GM12878 (cell line): ENCODE measurements at regions not wholly inside any gene's neighbourhood (a gene's known extent, or its start where the extent isn't known, plus 50 kb on each side); places are given as distances from the start of the nearest gene placed in this dataset.

Experiments
- ATAC-seq: fragments of 200-7000 bp; cut with Tn5 transposase; 3 replicates; pipeline ENCODE4 v1.9.1; 2020; ENCODE audit warnings: mild to moderate bottlenecking, moderate library complexity
- BruUV-seq: library from RNA; stranded (reverse); fragments of 400-500 nt; replicated peaks from 2 replicates; lab custom pipeline; 2021; lab: Mats Ljungman, UMichigan
- CTCF ChIA-PET: fragments of 300-600 bp; sonication (Branson Sonifier 250); formaldehyde crosslinking; extraction: SDS; loops from one replicate; lab custom pipeline; 2021; ENCODE audit warnings: inconsistent platforms; lab: Yijun Ruan, JAX
- POLR2A ChIA-PET: fragments of 350-600 bp; formaldehyde crosslinking; extraction: SDS; loops from one replicate; lab custom pipeline; 2021; ENCODE audit warnings: inconsistent platforms; lab: Charles Lee
- RAD21 ChIA-PET: fragments of 300-600 bp; sonication (Branson Sonifier 250); formaldehyde crosslinking; loops from one replicate; lab custom pipeline; 2023; ENCODE audit warnings: antibody characterized with exemption; ENCODE audit not compliant: unreplicated experiment; lab: Charles Lee
- SMC1A ChIA-PET: fragments of 300-600 bp; sonication (Branson Sonifier 250); formaldehyde crosslinking; loops from one replicate; lab custom pipeline; 2023; ENCODE audit not compliant: unreplicated experiment, uncharacterized antibody; lab: Charles Lee
- DNase-seq: peaks from one replicate; pipeline ENCODE4 v3.0.0-alpha.2; 2011; ENCODE audit warnings: low read depth, low spot score
- FAIRE-seq: peaks from 3 replicates; lab custom pipeline; 2011; peaks lifted over from hg19 to GRCh38; lab: Jason Lieb, UNC
- H2AFZ ChIP-seq: 2 replicates; pipeline ENCODE4 v1.6.0; 2011; ENCODE audit warnings: low read depth, low read length, control low read depth; ENCODE audit not compliant: control insufficient read depth
- H3K27ac ChIP-seq: 2 replicates; pipeline ENCODE4 v1.5.1; 2011; ENCODE audit warnings: control low read depth; ENCODE audit not compliant: control insufficient read depth, insufficient read depth
- H3K27me3 ChIP-seq, 2 experiments: replicated peaks in 1 of 2; 2 replicates each; pipeline versions ENCODE4 v1.6.0 to v1.6.1; 2011; ENCODE audit warnings: low read length in 1 of 2; ENCODE audit not compliant: control insufficient read depth in 2 of 2, insufficient read depth in 2 of 2
- H3K36me3 ChIP-seq, 2 experiments: 2 replicates each; pipeline ENCODE4 v1.5.1; 2011; ENCODE audit warnings: low read length in 1 of 2; ENCODE audit not compliant: control insufficient read depth in 2 of 2, insufficient read depth in 2 of 2
- H3K4me1 ChIP-seq: 2 replicates; pipeline ENCODE4 v1.6.1; 2011; ENCODE audit warnings: mild to moderate bottlenecking, low read length, moderate library complexity, mixed read lengths; ENCODE audit not compliant: control insufficient read depth, insufficient read depth
- H3K4me2 ChIP-seq: 2 replicates; pipeline ENCODE4 v1.6.0; 2011; ENCODE audit warnings: control low read depth; ENCODE audit not compliant: control insufficient read depth, insufficient read depth
- H3K4me3 ChIP-seq: fragments of 200-600 bp; sonication (generic); 2 replicates; pipeline ENCODE4 v1.5.1; 2016
- H3K79me2 ChIP-seq: 2 replicates; pipeline ENCODE4 v1.6.0; 2011; ENCODE audit warnings: low read length; ENCODE audit not compliant: control insufficient read depth, insufficient read depth
- H3K9ac ChIP-seq: 2 replicates; pipeline ENCODE4 v1.8.0; 2011; ENCODE audit warnings: low read length, control low read depth, mixed read lengths; ENCODE audit not compliant: control insufficient read depth, insufficient read depth
- H3K9me3 ChIP-seq: replicated peaks from 3 replicates; pipeline ENCODE4 v1.5.1; 2011; ENCODE audit warnings: mild to moderate bottlenecking, low read length; ENCODE audit not compliant: control insufficient read depth, insufficient read depth
- H4K20me1 ChIP-seq: 2 replicates; pipeline ENCODE4 v1.6.0; 2011; ENCODE audit not compliant: control insufficient read depth, insufficient read depth
- ATF2 ChIP-seq: IDR thresholded peaks from 2 replicates; pipeline ENCODE4 v1.6.1; 2012; ENCODE audit warnings: low read length, inconsistent platforms
- ATF7 ChIP-seq: fragments of 450-650 bp; IDR thresholded peaks from 2 replicates; pipeline ENCODE4 v1.6.1; 2016; ENCODE audit warnings: low read depth, mild to moderate bottlenecking
- BCL11A ChIP-seq: IDR thresholded peaks from 2 replicates; pipeline ENCODE4 v1.6.1; 2011; ENCODE audit warnings: low read depth, low read length
- CEBPB ChIP-seq, 2 experiments: fragments of 150-350 bp in 1 of 2; IDR thresholded peaks; 2 replicates each; pipeline ENCODE4 v1.6.1; 2012 to 2014; ENCODE audit warnings: low read depth in 2 of 2, low read length in 2 of 2, borderline replicate concordance in 1 of 2, inconsistent platforms in 1 of 2
- EED ChIP-seq: sonication (generic); IDR thresholded peaks from 2 replicates; pipeline ENCODE4 v1.6.1; 2016; ENCODE audit warnings: antibody characterized with exemption, low read depth
- FOXK2 ChIP-seq: fragments of 450-650 bp; IDR thresholded peaks from 2 replicates; pipeline ENCODE4 v1.6.1; 2017; ENCODE audit warnings: mild to moderate bottlenecking, moderate library complexity
- KDM1A ChIP-seq: fragments of 200-600 bp; sonication (generic); IDR thresholded peaks from 2 replicates; pipeline ENCODE4 v1.6.1; 2016; ENCODE audit warnings: borderline replicate concordance
- KLF5 ChIP-seq: fragments of 450-650 bp; IDR thresholded peaks from 2 replicates; pipeline ENCODE4 v1.6.1; 2014; ENCODE audit warnings: mild to moderate bottlenecking; ENCODE audit not compliant: partially characterized antibody
- MTA3 ChIP-seq: IDR thresholded peaks from 2 replicates; pipeline ENCODE4 v1.6.1; 2012; ENCODE audit warnings: low read length, inconsistent platforms, borderline replicate concordance
- MXI1 ChIP-seq: fragments of 150-350 bp; IDR thresholded peaks from 2 replicates; pipeline ENCODE4 v1.6.1; 2011; ENCODE audit warnings: low read depth, mild to moderate bottlenecking, inconsistent platforms, low read length, improper control_type of control experiment
- POLR2A ChIP-seq: IDR thresholded peaks from 2 replicates; pipeline ENCODE4 v1.6.1; 2011; ENCODE audit warnings: low read depth, mild to moderate bottlenecking, low read length
- POLR2AphosphoS2 ChIP-seq: IDR thresholded peaks from 2 replicates; pipeline ENCODE4 v1.6.1; 2011; ENCODE audit warnings: low read depth, mild to moderate bottlenecking, low read length, improper control_type of control experiment, moderate library complexity
- RB1 ChIP-seq: fragments of 450-650 bp; formaldehyde crosslinking; IDR thresholded peaks from 2 replicates; pipeline ENCODE4 v1.6.1; 2017; ENCODE audit warnings: mild to moderate bottlenecking, borderline replicate concordance
- RCOR1 ChIP-seq: conservative IDR thresholded peaks from 2 replicates; pipeline ENCODE4 v1.6.1; 2012; ENCODE audit warnings: low read depth, low read length, improper control_type of control experiment
- RELA ChIP-seq: fragments of 450-650 bp; IDR thresholded peaks from 2 replicates; pipeline ENCODE4 v1.8.0; 2014; ENCODE audit warnings: borderline replicate concordance; ENCODE audit not compliant: partially characterized antibody
- REST ChIP-seq: IDR thresholded peaks from 2 replicates; pipeline ENCODE4 v1.6.1; 2012; ENCODE audit warnings: mild to moderate bottlenecking, low read depth, low read length
- TARDBP ChIP-seq: IDR thresholded peaks from 2 replicates; pipeline ENCODE4 v1.6.1; 2016; ENCODE audit warnings: borderline replicate concordance
- TCF3 ChIP-seq: IDR thresholded peaks from 2 replicates; pipeline ENCODE4 v1.6.1; 2012; ENCODE audit warnings: low read depth, mild to moderate bottlenecking, low read length, borderline replicate concordance; ENCODE audit not compliant: insufficient read depth
- WRNIP1 ChIP-seq: IDR thresholded peaks from 2 replicates; pipeline ENCODE4 v1.6.1; 2011; ENCODE audit warnings: low read depth, low read length, improper control_type of control experiment, borderline replicate concordance
- ZBTB11 ChIP-seq: fragments of 450-650 bp; formaldehyde crosslinking; IDR thresholded peaks from 2 replicates; pipeline ENCODE4 v1.5.0; 2022; ENCODE audit warnings: mild to moderate bottlenecking, missing genetic modification characterization
- WGBS: methylation state at CpG from one replicate; pipeline ENCODE4 v1.1.6; 2016; ENCODE audit warnings: low lambda C conversion rate; ENCODE audit not compliant: insufficient replicate concordance, insufficient coverage; ENCODE audit errors: missing lambda C conversion rate; 5-methylcytosine and 5-hydroxymethylcytosine counted together
- in situ Hi-C: fragments of 300-500 bp; cut with MboI; formaldehyde crosslinking; loops from 9 replicates; pipeline ENCODE4 v1.14.3; 2018; ENCODE audit warnings: mixed read lengths
- intact Hi-C: fragments of 100-400 bp; cut with micrococcal nuclease; formaldehyde crosslinking; loops from one replicate; pipeline ENCODE4 v1.14.2; 2022; ENCODE audit not compliant: unreplicated experiment

DNA sequence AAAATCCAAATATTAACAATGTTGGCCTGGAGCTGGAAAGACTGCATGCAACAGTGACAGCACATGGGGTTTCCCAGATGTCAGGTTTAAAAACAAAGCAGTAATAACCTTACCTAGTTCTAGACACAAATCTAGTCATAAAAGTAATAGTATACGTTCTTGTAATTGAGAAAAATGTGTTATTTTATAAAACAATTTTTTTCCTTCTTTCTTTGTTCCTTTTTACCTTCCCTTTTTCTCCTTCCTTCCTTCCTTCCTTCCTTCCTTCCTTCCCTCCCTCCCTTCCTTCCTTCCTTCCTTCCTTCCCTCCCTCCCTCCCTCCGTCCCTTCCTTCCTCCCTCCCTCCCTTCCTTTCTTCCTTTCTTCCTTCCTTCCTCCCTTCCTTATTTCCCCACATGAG, 242.7 kb upstream of the PDE10A start:
- Histone ChIP-seq H4K20me1 (no peaks in the 10 kb centered on the region), H3K4me3 (no peak overlapping the region), H3K4me1 (no peaks in the 10 kb centered on the region), H3K36me3 (no peaks in the 10 kb centered on the region), H2AFZ (no peak overlapping the region), H3K9me3 (no peaks in the 10 kb centered on the region), H3K79me2 (no peaks in the 10 kb centered on the region)
- no peak for DNase-seq
- ATAC-seq: no peak
- ChIA-PET RAD21 (no interaction called here), SMC1A (no interaction called here), POLR2A (no interaction called here)
- 0% methylated on average over 1 of the region's 2 CpGs for WGBS
- intact Hi-C loops: no loop called here
- no peak for TF ChIP-seq KDM1A
- no peak for TF ChIP-seq POLR2A
- TF ChIP-seq ATF2: no peak
- no peak for TF ChIP-seq RB1
- TF ChIP-seq MXI1: no peak
- TF ChIP-seq POLR2AphosphoS2: no peak
- no peak for TF ChIP-seq MTA3
- TF ChIP-seq ZBTB11 (CRISPR knock-in tag): no peak
- TF ChIP-seq RELA: no peak
- TF ChIP-seq FOXK2: no peak
- TF ChIP-seq RCOR1: no peak
- no peak for TF ChIP-seq CEBPB (IDR thresholded peaks at IDR 0.05; ENCODE audit: borderline replicate concordance in 1 of 2, low read depth in 2 of 2, low read length in 2 of 2)
- TF ChIP-seq WRNIP1: no peak
- no peak for TF ChIP-seq ATF7
- no peak for TF ChIP-seq TCF3
- TF ChIP-seq TARDBP: no peak
- no peak for TF ChIP-seq EED
- no peak for TF ChIP-seq REST
- TF ChIP-seq BCL11A: no peak
- TF ChIP-seq KLF5: no peak
- TF ChIP-seq, all 136 proteins: peak for 0
- CTCF ChIA-PET: no interaction called here
- no peak for FAIRE-seq
- BruUV-seq: no TSS peak
- in situ Hi-C loops: no loop called here
- H3K27ac ChIP-seq: no peak overlapping the region
- no peak overlapping the region for H3K4me2 ChIP-seq
- peaks cover 0 to 2% of the 10 kb centered on the region in 2 experiments; a peak in 1 of 4 replicates for H3K27me3 ChIP-seq
- no peak overlapping the region for H3K9ac ChIP-seq
